Heart left ventricle (tissue), 13 donors: ENCODE measurements at regions not wholly inside any gene's neighbourhood (a gene's known extent, or its start where the extent isn't known, plus 50 kb on each side); places are given as distances from the start of the nearest gene placed in this dataset.

Source experiments
- CTCF ChIP-seq, 12 donors: fragments of 200-600 bp; sonication (generic) in 4 of 12; IDR thresholded peaks; one replicate each; pipeline versions ENCODE4 v1.5.0 to v1.8.0; 2018 to 2022; ENCODE audit warnings: antibody characterized with exemption in 12 of 12, mild to moderate bottlenecking in 5 of 12
- POLR2A ChIP-seq, 2 donors: fragments of 450-650 bp; IDR thresholded peaks; one replicate each; pipeline ENCODE4 v1.6.1; 2017; ENCODE audit warnings: antibody characterized with exemption in 2 of 2, mild to moderate bottlenecking in 2 of 2, moderate library complexity in 2 of 2
- donor health status: ischemic (EF 13 %, LVEDD 7.1; RV severe dilation, severe dysfunction).
- donor health status: DM: no; HTN: yes; CAD: no.
- donor health status: DM: no; HTN: no; CAD: no.
- donor health status: ischemic (EF 25% LVEDD 6.9; RV normal size, moderate dysfunction).
- donor health status: ischemic (EF 25% LVEDD 5.7; RV mildly dilated, moderate dysfunction).
- donor health status: ischemic (EF 35%, LVEDD 5.7; RV mildly dilated, moderate dysfunction).
- donor health status: nonischemic (EF 11% LVEDD 7.7; RV severe dilation, severe dysfunction).
- donor health status: DM: yes; HTN: yes; CAD: no.
- donor health status: PGD.
- donor health status: ischemic (EF 29% LVEDD 5.4; RV normal size, mild dysfunction).
- donor health status: nonischemic (EF 23%, LVEDD 6.1; RV moderate dilation, normal function).

- no peak for TF ChIP-seq CTCF (IDR thresholded peaks at IDR 0.05)
- no peak for TF ChIP-seq POLR2A (IDR thresholded peaks at IDR 0.05)
These were observed 165.7 kb upstream of the SMC2 start for GRCh38 chr9:103928442-103928841.
